Right lobe of liver (tissue), 4 donors: ENCODE measurements at regions not wholly inside any gene's neighbourhood (a gene's known extent, or its start where the extent isn't known, plus 50 kb on each side); places are given as distances from the start of the nearest gene placed in this dataset.

Experiments
- POLR2A ChIP-seq: fragments of 450-650 bp; IDR thresholded peaks from one replicate; pipeline ENCODE4 v1.6.1; 2017; ENCODE audit warnings: antibody characterized with exemption, mild to moderate bottlenecking
- TF ChIP-seq, protein P1 (sequence below), 4 donors: fragments of 200-600 bp in 3 of 4; fragments of 450-650 bp in 1 of 4; IDR thresholded peaks; one replicate each; pipeline versions ENCODE4 v1.5.1 to v1.8.0; 2016 to 2022; ENCODE audit warnings: antibody characterized with exemption in 4 of 4, mild to moderate bottlenecking in 2 of 4
- donor health status: DM: no; HTN: no; CAD: no.
- donor health status: DM: no; HTN: no; CAD: no.
- donor health status: DM: no; HTN: yes; CAD: no.

DNA sequence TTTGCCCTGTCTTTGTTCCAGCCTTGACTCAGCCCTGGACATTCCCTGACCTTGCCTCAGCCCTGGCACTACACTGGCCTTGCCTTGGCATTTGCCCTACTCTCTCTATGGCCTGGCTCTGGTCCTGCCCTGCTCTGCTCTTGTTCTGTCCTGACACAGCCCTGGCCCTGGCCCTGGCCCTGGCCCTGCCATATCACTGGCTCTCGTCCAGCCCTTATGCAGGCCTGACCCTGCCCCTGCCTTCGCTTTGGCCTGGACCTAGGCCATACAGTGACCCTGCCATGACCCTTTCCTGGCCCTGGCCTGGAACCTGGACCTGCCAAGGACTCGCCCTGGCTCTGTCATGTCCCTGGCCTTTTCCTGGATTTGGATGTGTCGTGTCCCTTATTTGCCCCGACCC is 646.0 kb downstream of the ZNF37A start:
- TF ChIP-seq, protein P1, sequence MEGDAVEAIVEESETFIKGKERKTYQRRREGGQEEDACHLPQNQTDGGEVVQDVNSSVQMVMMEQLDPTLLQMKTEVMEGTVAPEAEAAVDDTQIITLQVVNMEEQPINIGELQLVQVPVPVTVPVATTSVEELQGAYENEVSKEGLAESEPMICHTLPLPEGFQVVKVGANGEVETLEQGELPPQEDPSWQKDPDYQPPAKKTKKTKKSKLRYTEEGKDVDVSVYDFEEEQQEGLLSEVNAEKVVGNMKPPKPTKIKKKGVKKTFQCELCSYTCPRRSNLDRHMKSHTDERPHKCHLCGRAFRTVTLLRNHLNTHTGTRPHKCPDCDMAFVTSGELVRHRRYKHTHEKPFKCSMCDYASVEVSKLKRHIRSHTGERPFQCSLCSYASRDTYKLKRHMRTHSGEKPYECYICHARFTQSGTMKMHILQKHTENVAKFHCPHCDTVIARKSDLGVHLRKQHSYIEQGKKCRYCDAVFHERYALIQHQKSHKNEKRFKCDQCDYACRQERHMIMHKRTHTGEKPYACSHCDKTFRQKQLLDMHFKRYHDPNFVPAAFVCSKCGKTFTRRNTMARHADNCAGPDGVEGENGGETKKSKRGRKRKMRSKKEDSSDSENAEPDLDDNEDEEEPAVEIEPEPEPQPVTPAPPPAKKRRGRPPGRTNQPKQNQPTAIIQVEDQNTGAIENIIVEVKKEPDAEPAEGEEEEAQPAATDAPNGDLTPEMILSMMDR (IDR thresholded peaks at IDR 0.05) = no peak
- no peak for TF ChIP-seq POLR2A
